Nephron (organoid): ENCODE measurements at regions not wholly inside any gene's neighbourhood (a gene's known extent, or its start where the extent isn't known, plus 50 kb on each side); places are given as distances from the start of the nearest gene placed in this dataset.

Experiments
- H3K27ac Mint-ChIP-seq, 3 experiments: 2 replicates each; pipeline ENCODE4 v1.8.0; 2020; ENCODE audit warnings: mixed read lengths in 3 of 3, mild to moderate bottlenecking in 2 of 3, moderate library complexity in 1 of 3
- H3K27me3 Mint-ChIP-seq: 2 replicates; pipeline ENCODE4 v1.8.0; 2021; ENCODE audit warnings: low read depth, mild to moderate bottlenecking, moderate library complexity, mixed read lengths
- H3K36me3 Mint-ChIP-seq: 2 replicates; pipeline ENCODE4 v1.8.0; 2020; ENCODE audit warnings: low read depth, mixed read lengths
- H3K4me1 Mint-ChIP-seq: 2 replicates; pipeline ENCODE4 v1.8.0; 2020; ENCODE audit warnings: mixed read lengths
- H3K4me3 Mint-ChIP-seq, 3 experiments: 2 replicates each; pipeline ENCODE4 v1.8.0; 2020; ENCODE audit warnings: mild to moderate bottlenecking in 3 of 3, mixed read lengths in 3 of 3, moderate library complexity in 2 of 3
- H3K9me3 Mint-ChIP-seq: 2 replicates; pipeline ENCODE4 v1.8.0; 2020; ENCODE audit warnings: mixed read lengths
- TF ChIP-seq, protein P1 (sequence below), 3 experiments: fragments of 200-600 bp; sonication (generic); IDR thresholded peaks; one replicate each; pipeline ENCODE4 v1.5.0; 2021; ENCODE audit warnings: antibody characterized with exemption in 3 of 3; ENCODE audit not compliant: unreplicated experiment in 3 of 3

DNA sequence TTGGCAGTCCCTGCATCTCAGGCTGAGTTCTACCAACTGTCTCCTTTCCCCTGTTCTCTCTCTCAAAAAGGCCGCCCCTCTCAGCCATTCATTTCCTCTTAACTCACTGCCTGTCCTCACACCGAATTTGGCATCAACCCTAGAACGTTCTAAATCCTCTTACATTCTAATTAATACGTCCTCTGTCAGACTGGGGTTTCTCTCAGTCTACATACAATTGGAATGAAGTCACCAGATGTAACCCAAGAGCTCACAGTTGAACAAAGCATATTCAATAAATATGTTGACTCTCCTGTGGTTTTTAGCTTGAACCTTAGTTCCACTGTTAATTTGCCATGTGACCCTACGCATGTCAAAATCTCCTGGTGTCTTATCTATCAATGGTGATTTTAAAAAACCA, 269.6 kb downstream of the CLIC5 start:
- Mint-ChIP-seq H3K4me1 (peaks cover 19% of the 10 kb centered on the region), H3K9me3 (peaks cover 7% of the 10 kb centered on the region), H3K27ac (no peak overlapping the region), H3K36me3 (no peaks in the 10 kb centered on the region), H3K4me3 (no peak overlapping the region), H3K27me3 (peaks cover 4% of the 10 kb centered on the region)
- TF ChIP-seq, protein P1, sequence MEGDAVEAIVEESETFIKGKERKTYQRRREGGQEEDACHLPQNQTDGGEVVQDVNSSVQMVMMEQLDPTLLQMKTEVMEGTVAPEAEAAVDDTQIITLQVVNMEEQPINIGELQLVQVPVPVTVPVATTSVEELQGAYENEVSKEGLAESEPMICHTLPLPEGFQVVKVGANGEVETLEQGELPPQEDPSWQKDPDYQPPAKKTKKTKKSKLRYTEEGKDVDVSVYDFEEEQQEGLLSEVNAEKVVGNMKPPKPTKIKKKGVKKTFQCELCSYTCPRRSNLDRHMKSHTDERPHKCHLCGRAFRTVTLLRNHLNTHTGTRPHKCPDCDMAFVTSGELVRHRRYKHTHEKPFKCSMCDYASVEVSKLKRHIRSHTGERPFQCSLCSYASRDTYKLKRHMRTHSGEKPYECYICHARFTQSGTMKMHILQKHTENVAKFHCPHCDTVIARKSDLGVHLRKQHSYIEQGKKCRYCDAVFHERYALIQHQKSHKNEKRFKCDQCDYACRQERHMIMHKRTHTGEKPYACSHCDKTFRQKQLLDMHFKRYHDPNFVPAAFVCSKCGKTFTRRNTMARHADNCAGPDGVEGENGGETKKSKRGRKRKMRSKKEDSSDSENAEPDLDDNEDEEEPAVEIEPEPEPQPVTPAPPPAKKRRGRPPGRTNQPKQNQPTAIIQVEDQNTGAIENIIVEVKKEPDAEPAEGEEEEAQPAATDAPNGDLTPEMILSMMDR (IDR thresholded peaks at IDR 0.05; ENCODE audit: unreplicated experiment in 3 of 3): no peak

DNA sequence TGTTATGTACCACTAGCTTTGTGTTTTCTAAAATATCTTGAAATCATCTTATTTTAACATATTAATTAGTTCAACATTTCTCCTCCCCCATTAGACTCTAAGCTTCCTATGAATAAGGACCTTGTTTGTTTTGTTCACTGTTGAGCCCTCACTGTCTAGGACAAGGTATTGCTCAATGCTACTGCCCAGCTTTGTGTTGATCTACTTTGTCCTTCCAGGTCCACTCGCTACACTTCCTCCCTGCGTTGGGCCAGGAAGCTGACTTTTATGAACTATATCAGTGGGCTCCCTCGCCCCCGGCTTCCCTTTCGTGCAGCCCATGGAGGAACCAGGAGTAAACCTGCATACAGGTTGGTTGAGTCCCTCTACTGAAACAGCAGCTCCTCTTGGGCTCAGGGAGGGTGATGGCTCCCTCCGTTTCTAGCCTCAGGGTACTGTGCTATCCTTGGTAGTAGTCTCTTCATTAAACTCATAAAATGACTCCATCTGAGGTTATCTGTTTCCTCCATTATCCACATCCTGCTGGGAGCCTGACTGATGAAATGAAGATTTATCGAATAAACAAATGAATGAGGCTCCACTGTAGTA, 272.5 kb downstream of the CLIC5 start:
- Mint-ChIP-seq H3K4me1 (peaks cover 29% of the 10 kb centered on the region), H3K9me3 (peaks cover 4% of the 10 kb centered on the region), H3K27me3 (peaks cover 4% of the 10 kb centered on the region), H3K4me3 (no peak overlapping the region), H3K27ac (no peak overlapping the region), H3K36me3 (no peaks in the 10 kb centered on the region)
- TF ChIP-seq, protein P1 (IDR thresholded peaks at IDR 0.05; ENCODE audit: unreplicated experiment in 3 of 3): no peak

DNA sequence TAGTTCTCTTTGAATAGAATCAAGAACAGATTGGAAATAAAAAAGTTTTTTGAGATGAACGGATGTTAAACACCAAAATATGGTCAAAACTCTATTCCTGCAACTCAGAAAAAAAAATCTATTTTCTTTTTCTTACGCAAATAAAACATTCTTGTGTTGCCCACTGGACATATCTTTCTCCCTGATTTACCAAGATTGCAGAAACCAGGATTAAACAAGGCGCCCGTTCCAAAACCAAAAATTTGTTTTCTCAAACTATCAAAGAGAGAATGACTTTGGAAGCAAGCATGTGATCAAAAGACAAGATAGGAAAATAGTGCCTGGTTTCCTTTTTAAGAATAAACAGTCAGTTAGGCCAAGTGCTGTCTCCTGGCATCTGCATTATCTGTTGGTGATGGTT, 273.1 kb downstream of the CLIC5 start:
- Mint-ChIP-seq H3K9me3 (peaks cover 4% of the 10 kb centered on the region), H3K4me1 (peaks cover 33% of the 10 kb centered on the region), H3K27ac (peak overlapping the region in 2 of 3 experiments; percentile 33 to 53), H3K4me3 (no peak overlapping the region), H3K27me3 (peaks cover 4% of the 10 kb centered on the region), H3K36me3 (no peaks in the 10 kb centered on the region)
- TF ChIP-seq, protein P1 (IDR thresholded peaks at IDR 0.05; ENCODE audit: unreplicated experiment in 3 of 3): no peak

DNA sequence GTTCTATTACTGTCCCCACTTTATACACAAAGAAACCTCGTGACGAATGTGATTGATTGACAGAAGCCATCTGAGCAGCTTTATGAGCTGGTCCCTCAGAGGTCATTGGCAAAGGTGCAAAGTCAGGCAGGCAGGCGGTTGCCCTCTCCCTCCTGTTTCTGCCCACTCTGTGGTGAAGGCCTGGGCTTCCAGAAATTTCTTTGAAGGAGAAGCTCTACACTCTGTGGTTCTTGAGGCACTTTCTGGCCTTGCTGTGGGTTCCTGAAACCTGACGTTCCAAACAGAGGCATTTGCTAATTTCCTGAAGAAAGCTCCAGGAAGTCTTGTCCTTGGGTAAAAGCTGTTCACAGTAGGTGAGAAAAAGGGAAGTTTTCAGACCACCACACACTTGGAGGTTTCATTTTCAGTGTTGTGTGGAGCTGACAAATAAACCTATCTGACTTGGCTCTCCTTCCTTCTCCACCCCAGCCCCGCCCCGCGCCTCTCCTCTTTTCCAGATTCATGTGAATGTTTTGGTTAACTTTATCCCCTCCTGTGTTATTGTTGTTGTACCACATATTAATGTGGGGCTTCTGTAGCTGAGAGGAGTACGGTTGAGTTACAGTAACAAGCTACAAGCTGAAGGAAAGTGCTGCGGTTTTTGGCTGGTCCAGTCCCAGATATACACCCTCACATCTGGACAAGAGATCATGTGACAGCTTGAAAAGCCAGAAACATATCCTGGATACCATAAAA, 274.1 kb downstream of the CLIC5 start:
- Mint-ChIP-seq H3K9me3 (no peaks in the 10 kb centered on the region), H3K27me3 (no peaks in the 10 kb centered on the region), H3K36me3 (no peaks in the 10 kb centered on the region), H3K4me3 (no peak overlapping the region), H3K4me1 (peaks cover 33% of the 10 kb centered on the region), H3K27ac (peak overlapping the region; percentile 46 to 56 (median 53))
- TF ChIP-seq, protein P1 (IDR thresholded peaks at IDR 0.05; ENCODE audit: unreplicated experiment in 3 of 3): no peak

DNA sequence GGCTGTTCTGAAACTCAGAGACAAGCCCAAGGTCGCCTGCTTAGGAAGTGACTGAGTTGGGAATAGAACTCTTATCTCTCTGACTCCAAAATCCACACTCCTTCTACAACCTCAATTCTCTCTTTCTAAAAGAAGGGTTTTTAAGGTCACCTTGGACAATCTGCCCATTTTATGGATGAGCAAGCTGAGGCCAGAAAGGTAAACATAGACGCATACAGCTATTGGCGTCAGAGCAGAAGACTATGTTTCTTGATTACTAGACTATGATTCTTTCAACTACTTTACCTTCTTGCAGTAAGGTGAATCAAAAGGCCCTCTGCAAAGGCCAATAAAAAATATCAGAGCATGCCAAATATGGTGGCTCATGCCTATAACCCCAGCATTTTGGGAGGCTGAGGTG, 276.6 kb downstream of the CLIC5 start:
- Mint-ChIP-seq H3K9me3 (no peaks in the 10 kb centered on the region), H3K27me3 (peaks cover 7% of the 10 kb centered on the region), H3K36me3 (no peaks in the 10 kb centered on the region), H3K4me1 (peaks cover 28% of the 10 kb centered on the region), H3K4me3 (no peak overlapping the region), H3K27ac (no peak overlapping the region)
- TF ChIP-seq, protein P1 (IDR thresholded peaks at IDR 0.05; ENCODE audit: unreplicated experiment in 3 of 3): no peak

DNA sequence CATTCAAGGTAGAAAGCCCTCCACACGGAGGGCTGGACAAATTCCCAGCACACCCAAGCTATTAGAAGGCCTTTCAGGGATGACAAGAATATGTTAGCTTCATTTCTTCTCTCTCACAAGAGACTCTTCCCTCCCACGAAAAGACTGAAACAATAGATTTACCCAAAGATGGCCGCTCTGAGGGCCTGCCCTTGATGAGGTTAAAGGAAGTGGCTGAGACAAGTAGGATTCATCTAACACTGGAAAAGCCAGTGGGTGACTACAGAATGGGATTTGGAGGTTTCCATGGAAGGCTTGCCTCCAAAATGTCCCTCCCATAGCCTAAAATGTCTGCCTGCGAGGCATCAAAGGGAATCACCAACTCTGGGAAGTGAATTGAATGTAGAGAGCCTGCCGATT, 277.6 kb downstream of the CLIC5 start:
- H3K27me3 Mint-ChIP-seq: peaks cover 11% of the 10 kb centered on the region
- TF ChIP-seq, protein P1 (IDR thresholded peaks at IDR 0.05; ENCODE audit: unreplicated experiment in 3 of 3): no peak
- H3K9me3 Mint-ChIP-seq: no peaks in the 10 kb centered on the region
- H3K4me3 Mint-ChIP-seq: no peak overlapping the region
- H3K27ac Mint-ChIP-seq: no peak overlapping the region
- H3K36me3 Mint-ChIP-seq: no peaks in the 10 kb centered on the region
- peaks cover 28% of the 10 kb centered on the region for H3K4me1 Mint-ChIP-seq
